GM12878 (cell line): ENCODE measurements at regions not wholly inside any gene's neighbourhood (a gene's known extent, or its start where the extent isn't known, plus 50 kb on each side); places are given as distances from the start of the nearest gene placed in this dataset.

Experiments
- CREB1 ChIP-seq: IDR thresholded peaks from 2 replicates; pipeline ENCODE4 v1.6.1; 2012; ENCODE audit warnings: low read depth, mild to moderate bottlenecking, inconsistent platforms
- EP300 ChIP-seq, 2 experiments: fragments of 150-350 bp in 1 of 2; IDR thresholded peaks; 2 replicates each; pipeline ENCODE4 v1.6.1; 2011 to 2012; ENCODE audit warnings: low read depth in 2 of 2, low read length in 2 of 2, borderline replicate concordance in 1 of 2, improper control_type of control experiment in 1 of 2, inconsistent platforms in 1 of 2; ENCODE audit not compliant: control insufficient read depth in 1 of 2
- EZH2 ChIP-seq: IDR thresholded peaks from 2 replicates; pipeline ENCODE4 v1.6.1; 2012; ENCODE audit warnings: low read depth, mild to moderate bottlenecking, control low read depth, inconsistent platforms, low read length, borderline replicate concordance; ENCODE audit not compliant: control insufficient read depth
- POLR2A ChIP-seq: IDR thresholded peaks from 2 replicates; pipeline ENCODE4 v1.6.1; 2011; ENCODE audit warnings: low read depth, mild to moderate bottlenecking, low read length
- TF ChIP-seq, protein P1 (sequence below), 3 experiments: IDR thresholded peaks in 2 of 3; conservative IDR thresholded peaks in 1 of 3; 2 replicates each; pipeline ENCODE4 v1.5.1; 2011; ENCODE audit warnings: low read depth in 3 of 3, low read length in 3 of 3, mild to moderate bottlenecking in 3 of 3, control low read depth in 2 of 3, moderate library complexity in 2 of 3, inconsistent platforms in 1 of 3, mixed read lengths in 1 of 3; ENCODE audit not compliant: control insufficient read depth in 2 of 3, insufficient read depth in 1 of 3; ENCODE audit errors: extremely low read depth in 1 of 3

DNA sequence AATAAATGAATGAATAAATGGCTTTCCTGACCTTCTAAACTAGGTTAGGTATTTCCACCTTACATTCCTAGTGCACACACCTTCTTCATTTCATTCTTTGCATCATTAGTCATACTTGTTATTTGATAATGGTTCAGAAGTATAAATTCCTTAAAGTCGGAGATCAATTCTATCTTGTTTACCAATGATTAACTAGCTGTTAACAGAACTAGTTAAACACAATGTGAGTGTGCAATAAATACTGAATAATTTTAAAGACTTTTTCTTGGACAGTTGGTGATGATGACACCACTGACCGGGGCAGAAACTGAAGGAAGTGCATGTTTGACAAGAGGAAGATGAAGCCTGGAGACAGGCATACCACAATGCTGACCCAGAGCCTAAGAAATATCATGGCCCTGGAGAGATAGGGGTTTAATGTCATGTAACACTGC lies 207.1 kb upstream of the DEPDC1 start:
- TF ChIP-seq, protein P1, sequence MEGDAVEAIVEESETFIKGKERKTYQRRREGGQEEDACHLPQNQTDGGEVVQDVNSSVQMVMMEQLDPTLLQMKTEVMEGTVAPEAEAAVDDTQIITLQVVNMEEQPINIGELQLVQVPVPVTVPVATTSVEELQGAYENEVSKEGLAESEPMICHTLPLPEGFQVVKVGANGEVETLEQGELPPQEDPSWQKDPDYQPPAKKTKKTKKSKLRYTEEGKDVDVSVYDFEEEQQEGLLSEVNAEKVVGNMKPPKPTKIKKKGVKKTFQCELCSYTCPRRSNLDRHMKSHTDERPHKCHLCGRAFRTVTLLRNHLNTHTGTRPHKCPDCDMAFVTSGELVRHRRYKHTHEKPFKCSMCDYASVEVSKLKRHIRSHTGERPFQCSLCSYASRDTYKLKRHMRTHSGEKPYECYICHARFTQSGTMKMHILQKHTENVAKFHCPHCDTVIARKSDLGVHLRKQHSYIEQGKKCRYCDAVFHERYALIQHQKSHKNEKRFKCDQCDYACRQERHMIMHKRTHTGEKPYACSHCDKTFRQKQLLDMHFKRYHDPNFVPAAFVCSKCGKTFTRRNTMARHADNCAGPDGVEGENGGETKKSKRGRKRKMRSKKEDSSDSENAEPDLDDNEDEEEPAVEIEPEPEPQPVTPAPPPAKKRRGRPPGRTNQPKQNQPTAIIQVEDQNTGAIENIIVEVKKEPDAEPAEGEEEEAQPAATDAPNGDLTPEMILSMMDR (IDR thresholded peaks at IDR 0.05 in 2 of 3, conservative IDR thresholded peaks at IDR 0.05 in 1 of 3; ENCODE audit: control insufficient read depth in 2 of 3, extremely low read depth in 1 of 3, insufficient read depth in 1 of 3, low read depth in 3 of 3, low read length in 3 of 3) = no peak
- TF ChIP-seq POLR2A = no peak
- TF ChIP-seq EZH2 = no peak
- no peak for TF ChIP-seq EP300 (IDR thresholded peaks at IDR 0.05; ENCODE audit: borderline replicate concordance in 1 of 2, control insufficient read depth in 1 of 2, low read depth in 2 of 2, low read length in 2 of 2)
- TF ChIP-seq CREB1 = no peak
